ENCODE measurements at regions not wholly inside any gene's neighbourhood (a gene's known extent, or its start where the extent isn't known, plus 50 kb on each side); places are given as distances from the start of the nearest gene placed in this dataset.

DNA sequence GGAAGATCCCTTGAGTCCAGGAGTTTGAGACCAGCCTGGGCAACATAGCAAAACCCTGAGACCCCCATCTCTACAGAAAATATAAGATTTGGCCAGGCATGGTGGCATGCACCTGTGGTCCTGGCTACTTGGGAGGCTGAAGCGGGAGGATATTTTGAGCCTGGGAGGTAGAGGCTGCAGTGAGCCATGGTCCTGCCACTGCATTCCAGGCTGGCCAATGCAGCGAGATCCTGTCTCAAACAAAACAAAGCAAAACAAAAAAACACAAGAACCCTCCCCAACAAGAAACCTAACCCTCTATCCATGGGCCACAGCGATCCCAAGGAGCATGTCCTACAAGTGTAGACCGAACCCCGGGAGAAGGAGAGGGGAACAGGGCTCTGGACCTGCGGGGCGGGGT is 133.3 kb downstream of the MGAT5B start:
- no peak for DNase-seq

DNA sequence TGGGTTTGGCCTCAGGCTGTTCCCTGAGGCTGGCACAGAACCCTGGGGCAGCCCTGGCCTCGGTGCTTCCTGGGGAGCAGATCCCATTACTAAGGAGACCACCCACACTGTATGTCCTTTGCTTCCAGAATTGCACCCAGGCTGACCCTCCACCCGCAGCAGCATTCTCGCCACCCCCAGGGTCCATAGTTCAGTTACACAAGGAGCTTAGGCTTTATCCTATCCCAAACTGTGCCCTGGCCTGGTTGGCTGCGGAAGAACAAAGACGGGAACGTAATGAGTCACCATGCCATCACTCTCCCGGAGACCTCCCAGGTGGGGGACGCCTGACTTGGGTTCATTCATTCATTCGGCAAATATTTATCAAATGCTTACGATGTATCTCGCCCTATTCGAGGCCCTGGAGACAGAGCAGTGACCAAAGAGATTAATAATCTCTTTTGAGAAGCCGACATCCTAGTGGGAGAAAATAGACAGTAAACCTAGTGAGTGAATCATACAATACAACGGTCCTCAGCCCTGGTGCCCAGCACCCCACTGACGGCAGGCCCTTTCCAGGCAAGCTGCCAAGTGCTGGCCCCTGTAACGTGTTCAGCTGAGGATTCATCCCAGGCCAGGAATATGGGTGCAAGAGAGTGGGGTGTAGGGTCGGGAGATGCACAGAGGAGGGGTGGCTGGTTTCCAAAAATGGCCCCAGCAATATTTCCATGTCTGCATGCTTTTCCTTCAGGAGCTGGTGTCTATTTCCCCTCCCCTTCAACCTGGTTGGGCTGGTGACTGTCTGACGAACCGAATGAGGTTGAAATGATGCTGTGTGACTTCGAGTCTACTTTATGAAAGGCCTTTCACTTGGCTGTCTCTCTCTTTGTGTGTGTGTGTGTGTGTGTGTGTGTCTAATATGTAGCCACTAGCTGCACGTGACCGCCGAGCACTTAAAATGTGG is 134.2 kb downstream of the MGAT5B start:
- peak in 1 of 3 experiments; percentile 10 for DNase-seq

DNA sequence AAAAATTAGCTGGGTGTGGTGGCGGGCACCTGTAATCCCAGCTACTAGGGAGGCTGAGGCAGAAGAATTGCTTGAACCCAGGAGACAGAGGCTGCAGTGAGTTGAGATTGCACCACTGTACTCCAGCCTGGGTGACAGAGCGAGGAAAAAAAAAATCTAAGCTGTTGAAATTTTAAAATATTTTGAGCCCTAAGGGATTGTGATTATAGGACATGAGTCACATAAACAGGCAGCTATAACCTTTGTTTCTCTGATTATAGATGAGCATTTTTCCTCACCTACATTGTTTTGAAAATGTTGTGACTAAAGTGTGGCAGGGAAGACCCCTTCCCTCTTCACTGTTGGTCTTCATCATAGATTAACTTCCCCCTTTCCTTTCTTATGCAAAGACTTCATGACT is 135.5 kb downstream of the MGAT5B start:
- DNase-seq, result no peak

DNA sequence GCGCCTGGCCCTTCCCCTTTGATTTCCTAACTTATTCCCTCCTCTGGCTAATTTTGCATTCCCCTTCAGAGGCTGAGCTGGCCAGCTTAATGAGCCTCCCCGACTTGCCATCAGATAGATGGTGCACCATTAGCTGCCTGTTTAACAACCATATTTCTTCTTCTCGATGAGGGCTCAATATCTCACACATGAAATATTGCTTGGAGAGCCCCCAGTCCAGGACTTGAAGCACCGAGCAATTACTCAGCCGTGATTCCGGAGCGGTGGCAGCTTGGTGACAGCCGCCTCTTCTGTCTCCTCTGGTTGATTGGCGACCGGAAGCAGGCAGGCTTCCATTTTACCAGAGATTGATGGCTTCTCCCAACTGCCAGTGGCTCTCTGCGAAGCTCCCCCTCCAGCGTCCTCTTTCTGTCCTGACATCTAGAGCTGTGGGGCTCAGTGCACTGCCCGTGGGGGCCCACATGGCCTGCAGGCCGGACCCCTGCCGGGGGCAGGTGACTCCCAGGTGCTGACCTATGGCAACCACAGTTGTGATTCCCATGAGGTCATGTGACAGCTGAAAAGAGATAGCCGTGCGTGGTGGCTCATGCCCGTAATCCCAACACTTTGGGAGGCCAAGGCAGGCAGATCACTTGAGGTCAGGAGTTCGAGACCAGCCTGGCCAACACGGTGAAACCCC is 133.7 kb upstream of the SEC14L1 start:
- DNase-seq, result peak in 2 of 3 experiments; percentile 17 to 60

DNA sequence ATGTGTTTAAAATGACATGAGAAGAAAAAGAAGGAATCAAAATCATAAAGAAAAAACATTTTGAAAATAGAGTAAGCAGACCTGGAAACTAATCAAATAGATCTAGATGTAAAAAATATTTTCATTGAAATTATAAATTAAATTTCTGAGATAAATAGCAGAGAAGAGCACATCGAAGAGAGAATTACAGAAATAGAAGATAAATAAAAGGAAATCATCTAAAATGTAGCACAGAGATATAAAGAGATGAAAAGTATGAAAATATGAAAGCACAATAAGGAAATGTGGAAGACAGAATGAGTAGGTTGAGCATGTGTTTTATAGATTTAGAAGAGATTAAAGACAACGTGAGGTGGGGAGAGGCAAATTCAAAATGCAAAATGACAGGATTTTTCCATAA is 130.9 kb upstream of the SEC14L1 start:
- DNase-seq, result no peak

DNA sequence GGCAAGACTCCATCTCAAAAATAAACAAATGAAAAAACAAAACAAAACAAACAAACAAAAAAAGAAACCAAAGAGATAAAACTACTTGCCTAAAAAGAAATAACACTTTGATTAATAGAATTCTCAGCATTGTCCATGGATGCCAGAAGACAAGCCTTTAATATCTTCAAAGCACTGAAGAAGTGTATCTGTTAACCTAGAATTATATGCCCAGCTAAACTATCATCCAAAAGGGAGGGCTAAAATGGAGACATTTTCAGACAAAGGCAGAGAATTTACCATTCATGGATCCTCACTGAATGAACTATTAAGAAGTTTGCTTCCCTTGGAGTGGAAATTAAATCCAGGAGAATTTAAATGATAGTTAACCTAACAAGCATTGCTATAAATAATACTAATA is 130.1 kb upstream of the SEC14L1 start:
- DNase-seq, result no peak

DNA sequence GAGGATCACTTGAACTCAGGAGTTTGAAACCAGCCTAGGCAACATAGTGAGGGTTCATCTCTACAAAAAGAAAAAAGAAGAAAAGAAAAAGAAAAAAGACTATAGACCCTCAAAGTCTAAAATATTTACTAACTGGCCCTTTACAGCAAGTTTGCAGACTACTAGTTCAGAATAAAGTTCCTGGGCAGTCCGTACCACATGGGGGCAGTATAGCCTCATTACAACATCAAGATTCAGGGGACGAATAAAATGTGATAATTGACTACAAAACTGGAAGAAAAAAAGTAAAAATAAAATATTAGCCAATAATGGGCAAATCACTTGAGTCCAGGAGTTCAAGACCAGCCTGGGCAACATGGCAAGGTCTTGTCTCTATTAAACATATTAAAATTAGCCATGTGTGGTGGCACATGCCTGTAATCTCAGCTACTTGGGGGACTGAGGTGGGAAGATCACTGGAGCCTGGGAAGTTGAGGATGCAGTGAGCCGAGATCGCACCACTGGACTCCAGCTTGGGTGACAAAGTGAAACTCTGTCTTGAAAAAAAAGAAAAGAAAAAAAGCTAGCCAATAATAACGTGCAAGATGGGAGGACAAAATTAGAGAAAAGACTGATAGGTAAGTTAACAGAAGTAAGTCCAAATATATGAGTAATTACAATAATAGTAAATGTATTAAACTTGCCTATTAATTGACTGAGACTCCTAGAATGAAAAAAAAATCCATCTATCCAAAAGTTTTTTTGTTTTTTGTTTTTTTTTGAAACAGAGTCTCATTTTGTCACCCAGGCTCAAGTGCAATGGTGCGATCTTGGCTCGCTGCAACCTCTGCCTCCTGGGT is 129.4 kb upstream of the SEC14L1 start:
- DNase-seq, result peak; percentile 9 to 57 (median 50)

DNA sequence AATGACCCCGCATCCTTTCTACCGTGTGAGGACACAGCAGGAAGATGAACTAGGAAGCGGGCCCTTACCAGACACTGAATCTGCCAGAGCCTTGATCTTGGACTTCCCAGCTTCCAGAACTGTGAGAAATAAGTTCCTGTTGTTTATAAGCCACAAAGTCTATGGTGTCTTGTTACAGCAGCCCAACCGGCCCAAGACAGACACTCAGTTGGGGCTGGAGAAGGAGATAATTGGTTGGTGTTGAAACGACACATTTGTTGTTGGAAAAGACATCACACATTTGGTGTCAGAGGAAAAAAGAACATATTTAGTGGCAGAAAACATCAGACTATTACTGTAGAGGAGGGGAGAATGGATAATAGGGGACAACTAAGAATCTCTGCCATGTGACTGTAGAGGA is 122.3 kb upstream of the SEC14L1 start:
- DNase-seq, result no peak

DNA sequence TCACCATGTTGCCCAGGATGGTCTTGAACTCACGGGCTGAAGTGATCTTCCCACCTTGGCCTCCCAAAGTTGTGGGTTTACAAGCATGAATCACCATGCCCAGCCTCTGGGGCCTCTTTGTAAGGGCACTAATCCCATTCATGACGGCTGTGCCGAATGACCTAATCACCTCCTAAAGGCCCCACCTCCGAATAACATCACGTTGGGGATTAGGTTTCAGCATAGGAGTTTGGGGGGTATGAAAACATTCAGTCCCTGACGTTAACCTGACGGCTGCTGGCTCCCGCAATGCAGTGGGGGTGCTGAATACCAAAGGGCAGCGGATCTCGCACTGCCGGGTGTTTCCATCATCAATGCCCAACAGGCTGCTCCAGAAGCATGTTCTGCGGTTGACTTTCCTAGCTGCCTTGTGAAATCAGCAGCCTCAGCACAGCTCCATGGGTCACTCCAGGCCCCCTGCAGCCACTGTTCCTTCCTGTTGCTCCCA is 120.8 kb upstream of the SEC14L1 start:
- DNase-seq, result no peak

DNA sequence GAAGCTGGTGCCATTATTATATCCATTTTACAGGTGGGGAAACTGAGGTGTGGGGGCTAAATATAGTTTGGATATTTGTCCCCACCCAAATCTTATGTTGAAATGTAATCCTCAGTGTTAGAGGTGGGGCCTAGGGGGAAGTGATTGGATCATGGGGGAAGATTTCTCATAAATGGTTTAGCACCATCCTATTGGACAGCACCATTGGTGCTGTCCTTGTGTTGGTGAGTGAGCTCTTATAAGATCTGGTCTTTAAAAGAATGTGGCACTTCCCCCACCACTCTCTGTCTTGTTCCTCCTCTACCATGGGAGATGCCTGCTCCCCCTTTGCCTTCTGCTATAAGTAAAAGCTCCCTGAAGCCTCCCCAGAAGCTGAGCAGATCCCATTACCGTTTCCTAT is 119.8 kb upstream of the SEC14L1 start:
- no peak for DNase-seq

DNA sequence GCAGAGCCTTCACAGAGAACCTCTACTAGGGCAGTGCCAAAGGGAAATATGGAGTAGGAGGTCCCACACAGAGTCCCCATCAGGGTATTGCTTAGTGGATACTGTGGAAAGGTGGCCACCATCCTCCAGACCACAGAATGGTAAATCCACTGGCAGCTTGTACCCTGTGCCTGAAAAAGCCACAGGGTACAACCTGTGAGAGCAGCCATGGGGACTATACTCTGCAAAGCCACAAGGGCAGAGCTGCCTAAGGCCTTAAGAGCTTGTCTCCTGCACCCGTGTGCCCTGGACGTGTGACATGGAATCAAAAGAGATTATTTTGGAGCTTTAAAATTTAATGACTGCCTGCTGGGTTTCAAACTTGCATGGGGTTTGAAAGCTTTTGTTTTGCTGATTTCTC is 118.0 kb upstream of the SEC14L1 start:
- no peak for DNase-seq

DNA sequence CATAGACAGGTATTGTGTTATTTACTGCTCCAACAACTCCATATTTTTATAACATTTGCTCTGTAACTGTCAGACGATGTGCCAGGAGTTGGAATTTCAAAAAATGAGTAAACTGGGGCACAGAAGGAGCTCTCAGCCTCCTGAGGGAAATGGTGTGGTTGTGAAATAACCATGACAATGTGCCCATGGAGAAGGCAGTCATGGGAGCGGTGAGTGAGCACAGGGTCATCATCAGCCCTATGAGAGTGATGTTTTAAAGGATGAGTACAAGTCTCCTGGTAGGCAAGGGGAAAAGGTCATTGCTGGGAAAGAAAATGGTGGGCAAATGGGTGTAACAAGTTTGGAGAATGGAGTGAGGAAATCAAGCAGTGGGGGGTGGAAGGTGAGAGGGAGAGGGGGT is 115.0 kb upstream of the SEC14L1 start:
- no peak for DNase-seq

DNA sequence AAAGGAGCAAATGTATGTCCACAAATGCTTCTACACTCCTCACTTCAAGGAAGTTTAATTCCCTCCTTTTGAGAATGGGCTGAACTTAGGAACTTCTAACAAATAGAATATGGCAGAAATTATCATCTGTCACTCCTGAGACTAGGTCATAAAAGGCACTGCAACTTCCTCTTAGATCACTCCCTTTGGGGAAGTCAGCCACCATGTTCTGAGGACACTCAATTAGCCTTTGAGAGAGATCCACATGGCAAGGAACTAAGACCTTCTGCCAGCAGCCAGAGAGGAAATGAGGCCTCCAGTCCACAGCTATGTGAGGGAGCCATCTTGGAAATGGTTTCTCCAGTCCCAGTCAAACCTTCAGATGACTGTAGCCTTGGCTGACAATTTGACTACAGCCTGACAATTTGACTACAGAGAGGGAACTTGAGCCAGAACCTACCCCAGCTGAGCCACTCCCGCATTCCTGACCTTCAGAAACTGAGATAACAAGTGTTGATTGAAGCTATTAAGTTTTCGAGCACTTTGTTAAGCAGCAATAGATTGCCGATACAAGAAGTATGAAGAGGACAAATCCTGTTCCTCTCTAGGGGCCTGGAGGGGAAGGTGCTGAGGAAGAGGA is 113.4 kb upstream of the SEC14L1 start:
- no peak for DNase-seq

DNA sequence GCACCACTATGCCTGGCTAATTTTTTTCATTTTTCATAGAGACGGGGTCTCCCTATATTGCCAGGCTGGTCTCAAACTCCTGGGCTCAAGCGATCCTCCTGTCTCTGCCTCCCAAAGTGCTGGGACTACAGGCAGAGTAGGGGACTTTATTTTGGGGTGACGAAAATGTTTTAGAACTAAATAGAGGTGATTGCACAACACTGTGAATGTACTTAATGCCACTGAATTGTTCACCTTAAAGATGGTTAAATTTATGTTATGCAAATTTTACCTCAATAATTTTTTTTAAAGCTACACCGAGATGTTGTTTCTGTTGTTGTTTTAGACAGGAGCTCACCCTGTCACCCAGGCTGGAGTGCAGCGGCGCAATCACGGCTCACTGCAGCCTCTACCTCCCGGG is 111.9 kb upstream of the SEC14L1 start:
- DNase-seq, result no peak

DNA sequence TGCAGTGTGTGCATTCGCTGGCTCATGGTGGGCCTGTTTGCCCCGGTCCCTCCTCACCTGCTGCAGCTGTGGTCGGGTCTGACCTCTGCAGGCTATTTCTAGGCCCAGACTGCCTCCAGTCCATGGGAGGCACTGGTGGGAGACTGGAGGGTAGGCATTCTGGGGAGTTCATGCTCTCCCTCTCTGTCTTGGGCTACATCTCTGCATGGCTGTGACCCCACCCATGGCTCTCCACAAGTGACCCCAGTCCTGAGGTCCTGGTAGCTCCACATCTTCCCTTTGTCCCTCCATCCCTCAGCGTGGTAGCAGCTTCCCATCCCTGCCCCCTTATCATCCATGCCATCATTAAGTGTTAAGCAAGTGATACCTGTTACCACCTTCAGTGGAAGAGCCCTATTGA is 107.8 kb upstream of the SEC14L1 start:
- DNase-seq, result no peak

DNA sequence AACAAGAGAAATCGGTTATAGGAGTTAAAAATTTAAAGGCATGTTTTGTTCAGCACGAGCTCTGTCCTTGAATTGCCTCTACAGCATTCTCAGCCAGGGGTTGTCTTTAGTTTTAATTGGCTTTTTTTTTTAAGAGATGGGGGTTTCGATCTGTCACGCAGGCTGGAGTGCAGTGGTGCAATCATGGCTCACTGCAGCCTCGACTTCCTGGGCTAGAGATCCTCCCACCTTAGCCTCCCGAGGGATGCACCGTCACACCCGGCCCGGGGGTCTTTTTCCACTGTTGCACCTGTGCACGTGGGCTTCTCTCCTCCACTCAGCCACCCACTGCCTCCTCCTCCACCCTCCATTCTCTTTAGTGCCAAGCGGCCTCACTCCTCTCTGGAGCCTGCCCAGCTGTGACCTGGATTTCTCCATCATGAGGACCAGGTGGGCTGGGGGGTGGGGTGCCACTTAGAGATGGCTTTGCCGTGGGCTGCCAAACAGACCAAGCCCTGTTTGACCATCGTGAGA is 106.8 kb upstream of the SEC14L1 start:
- no peak for DNase-seq

DNA sequence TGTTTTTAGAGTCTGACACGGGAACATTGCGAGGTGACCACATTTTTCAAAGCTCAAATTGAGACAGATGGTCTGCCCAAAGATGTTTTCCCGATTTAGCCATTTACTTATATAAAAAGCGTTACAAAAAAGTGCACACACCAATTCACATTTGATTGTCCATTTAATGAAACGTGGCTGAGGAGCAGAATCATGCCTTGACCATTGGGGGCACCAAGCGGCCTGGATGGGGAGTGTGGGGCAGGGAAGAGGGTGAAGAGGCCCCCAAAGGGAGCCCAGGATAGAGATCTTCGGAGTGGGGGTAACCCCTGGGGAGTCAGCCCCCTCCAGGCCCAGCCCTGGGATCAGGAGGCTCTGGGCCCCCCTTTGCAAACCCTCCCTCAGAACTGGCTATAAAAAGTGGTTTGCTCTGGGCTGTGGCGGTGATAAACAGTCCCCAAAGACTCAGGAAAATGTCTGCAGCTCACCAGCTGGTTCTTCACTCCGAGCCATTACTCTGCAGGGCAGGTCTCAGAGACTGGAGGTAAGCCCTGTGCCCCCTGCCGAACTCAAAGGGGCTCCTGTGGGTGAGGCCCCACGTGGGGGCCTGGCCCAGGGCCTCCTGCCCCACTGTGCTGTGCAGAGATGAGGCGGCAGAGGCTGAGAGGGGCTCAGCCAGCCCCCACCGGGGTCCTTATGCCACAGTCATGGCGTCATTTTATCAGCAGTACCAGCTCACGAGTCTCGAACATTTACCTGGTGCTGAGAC is 105.9 kb upstream of the SEC14L1 start:
- DNase-seq, result no peak

DNA sequence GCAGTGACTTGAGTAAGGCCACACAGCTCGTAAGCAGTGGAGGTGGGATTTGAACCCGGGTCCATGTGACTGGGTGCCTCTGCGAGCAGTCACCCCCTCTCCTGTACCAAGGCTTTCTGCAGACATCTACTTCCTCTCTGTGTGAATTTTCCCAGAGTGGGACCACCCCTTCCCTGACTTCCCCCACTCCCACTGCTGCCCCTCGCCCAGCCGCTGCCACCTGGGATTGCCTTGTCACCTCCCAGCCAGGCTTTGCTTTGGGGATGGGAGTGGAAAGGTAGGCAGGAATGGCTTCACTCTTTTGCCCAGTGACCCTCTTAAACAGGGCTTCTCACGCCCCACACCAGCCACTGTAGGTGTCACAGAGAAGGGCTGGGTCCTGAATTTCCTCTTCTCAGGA is 105.2 kb upstream of the SEC14L1 start:
- DNase-seq, result no peak

DNA sequence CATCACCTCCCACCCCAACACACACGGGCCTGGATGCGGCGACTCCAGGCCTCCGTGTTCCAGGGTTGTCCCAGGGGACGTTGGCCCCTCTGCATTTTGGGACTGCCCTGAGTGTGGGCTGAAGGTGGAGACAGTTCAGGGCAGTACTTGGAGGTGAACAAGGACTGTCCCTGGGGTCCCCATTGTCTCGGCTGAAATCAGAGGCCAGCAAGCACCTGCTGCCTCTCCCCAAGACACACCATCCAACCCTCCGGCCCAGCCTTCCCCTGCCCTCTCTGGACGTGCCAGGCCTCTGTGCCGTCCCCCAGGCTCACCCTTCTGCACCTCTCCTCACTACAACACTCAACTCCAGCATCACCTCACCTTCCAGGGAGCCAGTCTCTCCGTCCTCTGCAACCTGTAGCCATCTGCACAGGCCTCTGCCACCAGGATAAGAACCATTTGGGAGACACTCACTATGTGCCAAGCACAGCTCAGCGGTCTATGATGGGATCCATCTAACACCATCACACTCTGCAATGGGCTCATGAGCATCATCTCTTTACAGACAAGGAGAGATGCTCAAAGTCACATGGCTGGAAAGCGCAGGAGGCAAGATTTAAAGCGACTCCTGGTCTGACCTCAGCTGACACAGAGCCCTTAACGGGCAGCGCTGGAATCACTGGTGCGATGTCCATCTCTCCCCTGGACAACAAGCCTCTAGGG is 104.5 kb upstream of the SEC14L1 start:
- DNase-seq, result no peak

DNA sequence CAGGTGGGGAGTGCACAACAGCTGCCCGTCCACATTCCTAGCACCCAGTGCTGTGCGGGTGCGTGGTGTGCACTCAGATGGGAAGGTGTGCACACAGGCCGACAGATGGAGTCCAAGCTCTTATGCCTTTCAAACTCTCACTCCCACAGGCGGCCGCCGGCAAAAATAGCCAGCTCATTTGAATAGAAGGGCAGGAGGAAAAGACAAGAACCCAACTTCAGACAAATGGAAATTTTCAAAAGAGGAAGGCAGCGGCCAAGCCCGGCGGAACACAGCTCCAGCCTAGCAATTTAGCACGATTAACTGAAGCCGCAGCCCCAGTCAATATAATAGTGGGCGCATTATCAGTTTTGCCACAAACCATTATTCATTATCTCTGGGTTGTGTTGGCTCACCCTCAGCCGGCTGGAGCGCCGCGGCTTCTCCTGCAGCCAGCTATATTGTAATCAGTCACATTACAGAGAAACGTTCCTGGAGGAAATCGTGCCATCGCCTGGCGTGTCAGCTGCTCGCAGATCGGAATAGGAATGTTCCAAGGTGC is 103.9 kb upstream of the SEC14L1 start:
- peak; percentile 31 to 88 (median 71) for DNase-seq

DNA sequence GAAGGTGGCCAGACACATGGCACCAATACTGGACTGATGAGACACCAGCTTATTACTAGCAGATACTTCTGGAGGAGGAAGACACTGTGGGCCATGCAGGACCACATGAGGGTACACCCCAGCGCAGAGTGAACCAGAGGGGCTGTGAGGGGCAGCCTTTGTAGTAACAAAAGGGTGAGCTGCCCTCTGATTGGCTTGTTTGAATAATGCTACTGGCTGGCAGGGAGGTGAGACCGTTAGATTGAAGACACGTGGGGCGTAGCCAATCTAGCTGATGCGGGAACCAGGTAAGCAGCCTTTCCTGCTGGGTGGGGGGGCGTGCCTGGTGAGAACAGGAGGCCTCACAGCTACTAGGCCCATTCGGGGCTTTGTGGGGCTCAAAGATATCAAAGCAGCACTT is 102.8 kb upstream of the SEC14L1 start:
- peak in 1 of 3 experiments; percentile 29 for DNase-seq
